Mesothelial cell of epicardium (in vitro differentiated cells): ENCODE measurements at regions not wholly inside any gene's neighbourhood (a gene's known extent, or its start where the extent isn't known, plus 50 kb on each side); places are given as distances from the start of the nearest gene placed in this dataset.
"Not testable (repeated sequence)": the region's sequence is repeated elsewhere in the genome, so short reads cannot be mapped to it uniquely, and the experiment has no call there.

Experiments used
- DNase-seq, 2 experiments: peaks; one replicate each; pipeline ENCODE4 v3.0.0; 2021; ENCODE audit warnings: low spot score in 2 of 2; ENCODE audit not compliant: unreplicated experiment in 2 of 2
- H3K27ac Mint-ChIP-seq: 2 replicates; pipeline ENCODE4 v1.8.0; 2021; ENCODE audit warnings: mixed read lengths
- H3K27me3 Mint-ChIP-seq: 2 replicates; pipeline ENCODE4 v1.8.0; 2021; ENCODE audit warnings: low read depth, mixed read lengths
- H3K36me3 Mint-ChIP-seq: 2 replicates; pipeline ENCODE4 v1.8.0; 2021; ENCODE audit warnings: mixed read lengths
- H3K4me1 Mint-ChIP-seq: 2 replicates; pipeline ENCODE4 v1.8.0; 2021; ENCODE audit warnings: mixed read lengths
- H3K4me3 Mint-ChIP-seq: 2 replicates; pipeline ENCODE4 v1.8.0; 2021; ENCODE audit warnings: mild to moderate bottlenecking, moderate library complexity, mixed read lengths
- H3K9me3 Mint-ChIP-seq: 2 replicates; pipeline ENCODE4 v1.8.0; 2021; ENCODE audit warnings: mixed read lengths
- CTCF ChIP-seq: fragments of 200-600 bp; sonication (generic); IDR thresholded peaks from one replicate; pipeline ENCODE4 v1.5.0; 2021; ENCODE audit warnings: antibody characterized with exemption; ENCODE audit not compliant: unreplicated experiment

DNA sequence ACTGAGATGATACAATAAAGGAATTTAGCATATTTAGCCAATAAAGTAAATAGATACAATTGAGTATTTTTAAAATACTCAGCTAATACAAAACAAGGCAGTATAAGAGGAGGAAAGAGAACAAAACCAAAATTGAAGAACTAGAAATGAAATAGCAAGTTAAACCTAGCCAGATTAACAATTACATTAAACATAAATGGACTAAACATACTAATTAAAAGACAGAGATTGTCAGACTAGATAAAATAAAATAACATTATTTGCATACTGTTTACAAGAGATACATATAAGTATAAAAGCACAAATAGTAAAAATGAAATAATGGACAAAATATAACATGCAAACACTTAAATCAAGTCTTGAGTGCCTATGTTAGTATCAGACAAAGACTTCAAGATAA lies 517.7 kb upstream of the PHF14 start:
- H3K36me3 Mint-ChIP-seq, result peaks cover 3% of the 10 kb centered on the region
- no peak overlapping the region for H3K4me3 Mint-ChIP-seq
- H3K27me3 Mint-ChIP-seq, result no peaks in the 10 kb centered on the region
- DNase-seq, result no peak
- H3K27ac Mint-ChIP-seq, result no peak overlapping the region
- no peak for TF ChIP-seq CTCF
- H3K9me3 Mint-ChIP-seq, result peaks cover 45% of the 10 kb centered on the region
- no peaks in the 10 kb centered on the region for H3K4me1 Mint-ChIP-seq

DNA sequence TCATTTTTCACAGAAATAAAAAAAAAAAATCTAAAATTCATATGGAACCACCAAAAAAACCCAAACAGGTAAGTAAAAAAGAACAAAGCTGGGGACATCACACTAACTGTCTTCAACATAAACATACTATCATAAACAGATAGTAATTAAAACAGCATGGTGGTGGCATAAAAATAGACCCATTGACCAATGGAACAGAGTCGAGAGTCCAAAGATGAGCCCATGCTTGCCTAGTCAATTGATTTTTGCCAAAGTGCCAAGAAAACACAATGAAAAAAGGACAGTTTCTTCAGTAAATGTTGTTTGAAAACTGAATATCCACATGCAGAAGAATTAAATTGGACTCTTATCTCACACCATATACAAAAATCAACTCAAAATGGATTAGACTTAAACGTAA lies 513.2 kb upstream of the PHF14 start:
- Mint-ChIP-seq H3K36me3 (peaks cover 3% of the 10 kb centered on the region), H3K4me1 (no peaks in the 10 kb centered on the region)
- no peak for DNase-seq

GRCh38 chr7:10463701-10464100 lies 510.0 kb upstream of the PHF14 start:
- no peak for DNase-seq
- Mint-ChIP-seq H3K36me3 (peaks cover 4% of the 10 kb centered on the region), H3K4me3 (no peak overlapping the region), H3K27ac (no peak overlapping the region), H3K4me1 (no peaks in the 10 kb centered on the region), H3K9me3 (peaks cover 5% of the 10 kb centered on the region), H3K27me3 (no peaks in the 10 kb centered on the region)
- no peak for TF ChIP-seq CTCF

More for the DNA sequence above, 513.2 kb upstream of the PHF14 start:
- TF ChIP-seq CTCF, result no peak
- Mint-ChIP-seq H3K27me3 (no peaks in the 10 kb centered on the region), H3K9me3 (peaks cover 20% of the 10 kb centered on the region), H3K4me3 (no peak overlapping the region), H3K27ac (no peak overlapping the region)

DNA sequence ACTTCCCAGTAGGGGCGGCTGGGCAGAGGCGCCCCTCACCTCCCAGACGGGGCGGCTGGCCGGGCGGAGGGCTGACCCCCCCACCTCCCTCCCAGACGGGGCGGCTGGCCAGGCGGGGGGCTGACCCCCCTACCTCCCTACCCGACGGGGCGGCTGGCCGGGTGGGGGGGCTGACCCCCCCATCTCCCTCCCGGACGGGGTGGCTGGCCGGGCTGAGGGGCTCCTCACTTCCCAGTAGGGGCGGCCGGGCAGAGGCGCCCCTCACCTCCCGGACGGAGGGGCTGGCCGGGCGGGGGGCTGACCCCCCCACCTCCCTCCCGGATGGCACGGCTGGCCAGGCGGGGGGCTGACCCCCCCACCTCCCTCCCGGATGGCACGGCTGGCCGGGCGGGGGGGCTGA lies 508.1 kb upstream of the PHF14 start:
- not testable (repeated sequence) for DNase-seq, H3K9me3 Mint-ChIP-seq, H3K36me3 Mint-ChIP-seq, H3K4me3 Mint-ChIP-seq, H3K4me1 Mint-ChIP-seq, H3K27ac Mint-ChIP-seq, H3K27me3 Mint-ChIP-seq

DNA sequence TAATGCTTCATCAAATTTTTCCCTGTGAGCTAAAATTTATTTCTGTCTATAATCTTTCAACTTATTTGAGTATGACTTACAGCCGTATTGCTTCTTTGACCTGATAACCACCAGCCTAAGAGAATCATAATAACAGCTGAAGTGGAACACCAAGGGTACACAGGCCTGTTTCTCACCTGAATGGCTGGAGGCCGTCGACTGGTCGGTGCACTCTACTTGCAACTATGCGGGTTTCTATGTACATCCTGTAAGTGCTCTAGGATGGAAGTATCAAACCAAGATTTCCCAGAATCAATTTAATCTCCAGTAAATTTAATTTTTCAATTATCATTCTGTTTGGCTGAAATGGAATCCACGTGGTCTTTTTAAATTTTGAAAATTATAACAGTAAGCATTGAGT lies 504.8 kb upstream of the PHF14 start:
- H3K27me3 Mint-ChIP-seq, result no peaks in the 10 kb centered on the region
- no peak overlapping the region for H3K27ac Mint-ChIP-seq
- no peak for TF ChIP-seq CTCF

DNA sequence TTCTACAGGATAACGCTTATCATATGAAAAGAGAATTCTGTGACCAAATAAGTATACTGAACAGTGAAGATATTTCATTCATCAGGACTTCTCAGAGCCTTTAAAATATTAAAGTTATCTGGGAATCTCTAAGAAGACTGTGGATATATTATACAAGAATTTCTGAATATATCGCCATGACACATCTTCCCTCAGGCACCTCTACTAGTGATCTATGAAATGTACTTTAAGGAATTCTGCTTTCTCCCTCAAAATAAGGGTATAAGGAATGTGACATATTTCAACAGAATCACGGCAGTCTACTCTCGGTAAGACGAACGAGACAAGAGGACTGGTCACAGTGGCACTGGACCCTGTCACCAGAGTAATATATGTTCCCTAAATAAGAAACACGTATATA lies 504.2 kb upstream of the PHF14 start:
- Mint-ChIP-seq H3K27ac (no peak overlapping the region), H3K9me3 (no peaks in the 10 kb centered on the region), H3K4me3 (no peak overlapping the region), H3K27me3 (no peaks in the 10 kb centered on the region), H3K36me3 (peaks cover 2% of the 10 kb centered on the region), H3K4me1 (peaks cover 9% of the 10 kb centered on the region)
- DNase-seq, result no peak
- TF ChIP-seq CTCF, result no peak

More for the DNA sequence above, 504.8 kb upstream of the PHF14 start:
- H3K4me1 Mint-ChIP-seq, result peaks cover 9% of the 10 kb centered on the region
- no peaks in the 10 kb centered on the region for H3K9me3 Mint-ChIP-seq
- no peak for DNase-seq
- peaks cover 2% of the 10 kb centered on the region for H3K36me3 Mint-ChIP-seq
- H3K4me3 Mint-ChIP-seq, result no peak overlapping the region
